Cardiac muscle cell (in vitro differentiated cells and primary cell): ENCODE measurements at regions not wholly inside any gene's neighbourhood (a gene's known extent, or its start where the extent isn't known, plus 50 kb on each side); places are given as distances from the start of the nearest gene placed in this dataset.

Experiments used
- DNase-seq, 2 donors: peaks; one replicate each; pipeline versions ENCODE4 v3.0.0 to v3.0.0-alpha.2; 2010 to 2017; ENCODE audit warnings: low read depth in 1 of 2, low spot score in 1 of 2
- H3K27ac ChIP-seq: fragments of 200-600 bp; sonication (generic); 2 replicates; pipeline ENCODE4 v1.5.1; 2016
- H3K27me3 ChIP-seq: fragments of 200-600 bp; sonication (generic); 2 replicates; pipeline ENCODE4 v1.6.0; 2016; ENCODE audit warnings: control low read depth
- H3K36me3 ChIP-seq: fragments of 200-600 bp; sonication (generic); 2 replicates; pipeline ENCODE4 v1.5.1; 2016; ENCODE audit warnings: control low read depth
- H3K4me1 ChIP-seq: fragments of 200-600 bp; sonication (generic); 2 replicates; pipeline ENCODE4 v1.8.1; 2017; ENCODE audit warnings: low read depth, mild to moderate bottlenecking, mixed run types
- H3K4me3 ChIP-seq: fragments of 200-600 bp; sonication (generic); 2 replicates; pipeline ENCODE4 v1.5.1; 2016; ENCODE audit warnings: mild to moderate bottlenecking
- H3K9me3 ChIP-seq: fragments of 200-600 bp; sonication (generic); 2 replicates; pipeline ENCODE4 v1.5.1; 2017; ENCODE audit warnings: low read depth, mild to moderate bottlenecking, control low read depth
- CTCF ChIP-seq: IDR thresholded peaks from 2 replicates; pipeline ENCODE4 v1.5.1; 2012; ENCODE audit warnings: low read depth, mild to moderate bottlenecking, low read length

DNA sequence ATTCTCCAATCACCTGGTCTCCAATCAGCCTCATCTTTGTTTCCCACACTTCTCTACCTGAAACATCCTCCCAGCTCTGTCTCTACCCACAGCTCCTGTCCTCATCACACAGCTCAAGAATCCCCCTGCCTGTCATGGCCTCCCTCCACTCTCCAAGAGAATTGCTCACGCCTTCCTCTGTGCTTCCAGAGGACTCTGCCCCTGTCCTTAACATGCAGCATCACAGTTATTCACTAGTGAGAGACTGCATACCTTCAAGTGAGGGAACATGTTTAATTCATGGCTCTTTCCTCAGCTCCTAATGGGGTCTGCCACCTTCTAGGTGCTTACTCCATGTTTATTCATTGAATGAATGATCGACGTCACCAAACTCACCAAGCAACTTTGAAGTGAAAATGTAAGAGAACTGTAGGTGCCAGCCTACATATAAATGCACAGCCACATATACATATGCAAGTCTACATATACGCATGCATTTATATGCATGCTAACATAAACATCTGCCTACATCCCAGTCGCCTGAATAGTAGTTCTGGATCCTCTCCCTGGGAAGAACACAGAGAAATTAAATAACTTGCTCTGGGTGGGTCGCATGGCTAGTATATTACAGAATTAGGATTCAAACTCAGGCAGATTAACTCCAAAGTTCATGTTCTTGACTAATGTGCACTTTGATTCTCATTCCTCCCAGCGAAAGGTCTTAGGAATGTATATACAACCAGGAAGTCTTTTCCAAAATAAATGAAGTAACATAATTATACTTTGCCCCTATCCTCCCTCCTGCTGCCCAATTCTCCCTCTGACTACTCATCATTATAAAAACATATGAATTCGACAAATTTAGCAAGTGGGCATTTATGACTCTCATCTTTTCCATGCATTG, 295.6 kb downstream of the MAFB start:
- no peak for TF ChIP-seq CTCF
- no peak overlapping the region for H3K27ac ChIP-seq
- no peaks in the 10 kb centered on the region for H3K27me3 ChIP-seq
- no peaks in the 10 kb centered on the region for H3K4me1 ChIP-seq
- H3K4me3 ChIP-seq, result no peak overlapping the region
- no peak for DNase-seq
- no peaks in the 10 kb centered on the region for H3K36me3 ChIP-seq
- no peaks in the 10 kb centered on the region for H3K9me3 ChIP-seq

- no peak for TF ChIP-seq CTCF
These were observed 298.4 kb downstream of the MAFB start for GRCh38 chr20:40390654-40391053.

DNA sequence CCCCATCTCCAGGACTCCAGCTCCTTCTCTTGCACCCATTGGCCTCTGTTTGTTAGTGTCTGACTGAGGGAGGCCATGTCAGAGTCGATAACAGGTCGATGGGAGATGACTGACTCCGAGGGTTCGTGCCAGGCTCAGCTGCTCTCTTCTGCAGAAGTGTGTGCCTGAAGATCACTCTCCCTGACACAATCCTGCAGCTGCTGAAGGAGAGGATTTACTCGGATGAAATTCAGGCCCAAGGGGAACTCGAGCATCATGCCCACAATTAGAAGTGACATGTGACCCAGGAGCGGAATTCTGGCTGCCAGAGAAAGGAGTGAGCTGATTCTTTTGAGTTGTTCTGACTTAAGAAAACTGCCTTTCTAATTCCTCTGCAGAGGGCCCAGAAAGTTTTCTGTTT, 318.2 kb downstream of the MAFB start:
- Histone ChIP-seq H3K27me3 (no peaks in the 10 kb centered on the region), H3K36me3 (no peaks in the 10 kb centered on the region), H3K9me3 (peaks cover 3% of the 10 kb centered on the region), H3K4me3 (no peak overlapping the region), H3K4me1 (no peaks in the 10 kb centered on the region), H3K27ac (no peak overlapping the region)
- no peak for DNase-seq
- TF ChIP-seq CTCF, result no peak

More at GRCh38 chr20:40390654-40391053, 298.4 kb downstream of the MAFB start:
- Histone ChIP-seq H3K4me1 (no peaks in the 10 kb centered on the region), H3K27me3 (no peaks in the 10 kb centered on the region), H3K4me3 (no peak overlapping the region), H3K9me3 (no peaks in the 10 kb centered on the region), H3K36me3 (no peaks in the 10 kb centered on the region), H3K27ac (no peak overlapping the region)
- no peak for DNase-seq

GRCh38 chr20:40368876-40369275, 320.2 kb downstream of the MAFB start:
- H3K36me3 ChIP-seq, result no peaks in the 10 kb centered on the region
- H3K4me3 ChIP-seq, result no peak overlapping the region
- no peaks in the 10 kb centered on the region for H3K9me3 ChIP-seq
- no peaks in the 10 kb centered on the region for H3K27me3 ChIP-seq
- no peaks in the 10 kb centered on the region for H3K4me1 ChIP-seq
- TF ChIP-seq CTCF, result no peak
- DNase-seq, result no peak
- H3K27ac ChIP-seq, result no peak overlapping the region

DNA sequence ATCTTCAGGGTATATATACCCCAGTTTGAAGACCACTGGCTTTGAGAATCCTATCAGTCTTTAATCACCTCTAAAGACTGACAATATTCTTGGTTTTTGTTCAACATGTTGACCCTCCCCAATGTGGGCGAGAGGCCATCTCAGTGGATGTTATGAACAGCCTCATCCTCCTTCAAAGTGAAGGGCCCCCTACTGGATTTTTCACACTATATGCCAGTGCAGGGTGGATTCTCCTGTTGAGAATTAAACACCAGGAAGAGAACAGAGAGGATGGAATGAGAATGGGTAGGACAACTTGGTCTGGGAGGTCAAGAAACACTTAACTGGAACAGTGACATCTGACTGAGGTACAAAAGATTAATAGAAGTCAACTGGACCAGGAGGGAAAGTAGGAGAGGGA, 327.1 kb downstream of the MAFB start:
- Histone ChIP-seq H3K4me1 (no peaks in the 10 kb centered on the region), H3K27ac (no peak overlapping the region), H3K27me3 (no peaks in the 10 kb centered on the region), H3K9me3 (no peaks in the 10 kb centered on the region), H3K4me3 (no peak overlapping the region), H3K36me3 (no peaks in the 10 kb centered on the region)
- TF ChIP-seq CTCF, result no peak
- DNase-seq, result no peak
